GM12878 (cell line): ENCODE measurements at regions not wholly inside any gene's neighbourhood (a gene's known extent, or its start where the extent isn't known, plus 50 kb on each side); places are given as distances from the start of the nearest gene placed in this dataset.

ENCODE experiments used
- MAX ChIP-seq: IDR thresholded peaks from 2 replicates; pipeline ENCODE4 v1.6.1; 2012; ENCODE audit warnings: low read depth, low read length, improper control_type of control experiment
- NFYB ChIP-seq: IDR thresholded peaks from 2 replicates; pipeline ENCODE4 v1.6.1; 2011; ENCODE audit warnings: low read depth, mild to moderate bottlenecking, low read length, improper control_type of control experiment, moderate library complexity; ENCODE audit not compliant: insufficient read depth

GRCh38 chr11:115699733-115700132 is 195.5 kb upstream of the CADM1 start:
- no peak for TF ChIP-seq NFYB
- TF ChIP-seq MAX, result no peak
